Fibroblast of upper back skin (primary cell): ENCODE measurements at regions not wholly inside any gene's neighbourhood (a gene's known extent, or its start where the extent isn't known, plus 50 kb on each side); places are given as distances from the start of the nearest gene placed in this dataset.

Experiments used
- DNase-seq: peaks from one replicate; pipeline ENCODE4 v3.0.0-alpha.2; 2013

- no peak for DNase-seq
These were observed 80.7 kb upstream of the NCAM1 start for GRCh38 chr11:112880495-112880894.

- peak; percentile 79 for DNase-seq
These were observed 79.8 kb upstream of the NCAM1 start for GRCh38 chr11:112881461-112881860.

- DNase-seq: no peak
These were observed 78.5 kb upstream of the NCAM1 start for GRCh38 chr11:112882494-112883381.

- DNase-seq: no peak
These were observed 77.0 kb upstream of the NCAM1 start for GRCh38 chr11:112884012-112884767.

- no peak for DNase-seq
These were observed 75.3 kb upstream of the NCAM1 start for GRCh38 chr11:112885744-112886433.

GRCh38 chr11:112886434-112887370 is 74.5 kb upstream of the NCAM1 start:
- no peak for DNase-seq

- DNase-seq: no peak
These were observed 71.8 kb upstream of the NCAM1 start for GRCh38 chr11:112889446-112889845.

GRCh38 chr11:112899235-112900006 is 61.8 kb upstream of the NCAM1 start:
- DNase-seq: no peak

GRCh38 chr11:112901924-112902323 is 59.3 kb upstream of the NCAM1 start:
- DNase-seq: no peak

- no peak for DNase-seq
These were observed 58.7 kb upstream of the NCAM1 start for GRCh38 chr11:112902361-112903011.

- DNase-seq: no peak
These were observed 57.9 kb upstream of the NCAM1 start for GRCh38 chr11:112903340-112903739.

GRCh38 chr11:112911124-112911523 is 50.1 kb upstream of the NCAM1 start:
- DNase-seq: no peak
